ENCODE measurements at regions not wholly inside any gene's neighbourhood (a gene's known extent, or its start where the extent isn't known, plus 50 kb on each side); places are given as distances from the start of the nearest gene placed in this dataset.

GRCh38 chr2:128374711-128375413, 56.2 kb upstream of the HS6ST1 start:
- TF ChIP-seq CTCF (IDR thresholded peaks at IDR 0.05 in 4 of 5, conservative IDR thresholded peaks at IDR 0.05 in 1 of 5) (no peak), POLR2A (IDR thresholded peaks at IDR 0.05) (no peak)
